ENCODE measurements at regions not wholly inside any gene's neighbourhood (a gene's known extent, or its start where the extent isn't known, plus 50 kb on each side); places are given as distances from the start of the nearest gene placed in this dataset.

DNA sequence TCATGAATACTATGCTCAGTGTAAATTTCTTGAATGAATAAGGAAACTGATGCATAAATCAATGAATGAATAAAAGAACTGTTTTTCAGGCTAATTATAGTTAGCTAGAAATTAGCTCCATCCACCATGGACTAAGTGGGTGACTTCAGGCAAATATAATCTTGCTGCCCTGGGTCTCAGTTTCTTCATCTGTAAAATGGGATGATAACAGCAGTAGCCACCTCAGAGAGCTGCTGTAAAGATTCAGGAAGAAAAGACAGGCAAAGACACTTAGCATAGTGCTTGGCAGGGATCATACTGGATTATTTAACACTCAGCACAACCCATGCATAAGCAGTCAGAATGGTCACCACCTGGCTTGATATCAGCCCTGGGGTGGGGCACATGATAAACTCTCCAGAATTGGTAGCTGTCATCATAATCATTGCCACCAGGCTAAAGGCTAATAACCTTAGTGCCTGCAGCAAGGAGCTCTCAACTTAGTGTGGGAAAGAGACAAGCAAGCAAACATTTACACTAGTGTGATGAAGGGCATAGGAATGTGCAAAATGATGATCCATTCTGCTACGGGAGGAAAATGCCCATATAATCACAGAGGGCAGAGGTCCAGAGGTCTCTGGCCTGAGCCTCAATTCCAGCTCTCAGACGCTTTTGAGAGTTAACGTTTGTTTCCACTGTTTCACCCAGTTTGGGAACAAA is 234.7 kb upstream of the TBX3 start:
- intact Hi-C loops (cut with DNase I; ENCODE audit: low total_unique reads): no loop called here
- Histone ChIP-seq H3K4me3 (no peak overlapping the region), H3K36me3 (no peaks in the 10 kb centered on the region), H3K9me3 (peaks cover 0 to 4% of the 10 kb centered on the region in 2 donors), H3K27me3 (no peaks in the 10 kb centered on the region), H3K27ac (no peak overlapping the region), H3K4me1 (no peaks in the 10 kb centered on the region)
- TF ChIP-seq POLR2AphosphoS5 (IDR thresholded peaks at IDR 0.05): no peak
- TF ChIP-seq, protein P1, sequence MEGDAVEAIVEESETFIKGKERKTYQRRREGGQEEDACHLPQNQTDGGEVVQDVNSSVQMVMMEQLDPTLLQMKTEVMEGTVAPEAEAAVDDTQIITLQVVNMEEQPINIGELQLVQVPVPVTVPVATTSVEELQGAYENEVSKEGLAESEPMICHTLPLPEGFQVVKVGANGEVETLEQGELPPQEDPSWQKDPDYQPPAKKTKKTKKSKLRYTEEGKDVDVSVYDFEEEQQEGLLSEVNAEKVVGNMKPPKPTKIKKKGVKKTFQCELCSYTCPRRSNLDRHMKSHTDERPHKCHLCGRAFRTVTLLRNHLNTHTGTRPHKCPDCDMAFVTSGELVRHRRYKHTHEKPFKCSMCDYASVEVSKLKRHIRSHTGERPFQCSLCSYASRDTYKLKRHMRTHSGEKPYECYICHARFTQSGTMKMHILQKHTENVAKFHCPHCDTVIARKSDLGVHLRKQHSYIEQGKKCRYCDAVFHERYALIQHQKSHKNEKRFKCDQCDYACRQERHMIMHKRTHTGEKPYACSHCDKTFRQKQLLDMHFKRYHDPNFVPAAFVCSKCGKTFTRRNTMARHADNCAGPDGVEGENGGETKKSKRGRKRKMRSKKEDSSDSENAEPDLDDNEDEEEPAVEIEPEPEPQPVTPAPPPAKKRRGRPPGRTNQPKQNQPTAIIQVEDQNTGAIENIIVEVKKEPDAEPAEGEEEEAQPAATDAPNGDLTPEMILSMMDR (IDR thresholded peaks at IDR 0.05): no peak
- TF ChIP-seq POLR2A (IDR thresholded peaks at IDR 0.05): no peak
- no peak for DNase-seq (ENCODE audit: low spot score in 2 of 2)

DNA sequence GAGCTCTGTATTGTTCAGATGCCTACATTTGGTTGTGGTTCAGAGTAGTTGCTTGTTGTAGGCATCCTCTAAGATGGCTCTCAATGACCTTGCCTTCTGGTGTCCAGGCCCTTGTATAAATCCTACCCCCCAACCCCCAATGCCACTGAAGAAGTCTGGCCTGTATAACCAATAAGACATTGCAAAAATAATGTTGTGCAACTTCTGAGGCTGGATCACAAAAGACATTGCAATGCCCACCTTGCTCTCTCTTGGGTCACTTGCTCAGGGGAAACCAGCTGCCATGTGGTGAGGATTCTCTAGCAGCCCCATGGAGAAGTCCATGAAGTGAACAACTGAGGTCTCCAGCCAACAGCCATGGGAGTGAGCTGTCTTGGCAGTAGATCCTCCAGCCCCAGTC is 234.0 kb upstream of the TBX3 start:
- Histone ChIP-seq H3K9me3 (peaks cover 0 to 4% of the 10 kb centered on the region in 2 donors), H3K27ac (no peak overlapping the region), H3K27me3 (no peaks in the 10 kb centered on the region), H3K4me1 (no peaks in the 10 kb centered on the region), H3K4me3 (no peak overlapping the region), H3K36me3 (no peaks in the 10 kb centered on the region)
- no peak for DNase-seq (ENCODE audit: low spot score in 2 of 2)
- TF ChIP-seq, protein P1 (IDR thresholded peaks at IDR 0.05): no peak
- TF ChIP-seq POLR2AphosphoS5 (IDR thresholded peaks at IDR 0.05) (no peak), POLR2A (IDR thresholded peaks at IDR 0.05) (no peak)
- intact Hi-C loops (cut with DNase I; ENCODE audit: low total_unique reads): no loop called here

DNA sequence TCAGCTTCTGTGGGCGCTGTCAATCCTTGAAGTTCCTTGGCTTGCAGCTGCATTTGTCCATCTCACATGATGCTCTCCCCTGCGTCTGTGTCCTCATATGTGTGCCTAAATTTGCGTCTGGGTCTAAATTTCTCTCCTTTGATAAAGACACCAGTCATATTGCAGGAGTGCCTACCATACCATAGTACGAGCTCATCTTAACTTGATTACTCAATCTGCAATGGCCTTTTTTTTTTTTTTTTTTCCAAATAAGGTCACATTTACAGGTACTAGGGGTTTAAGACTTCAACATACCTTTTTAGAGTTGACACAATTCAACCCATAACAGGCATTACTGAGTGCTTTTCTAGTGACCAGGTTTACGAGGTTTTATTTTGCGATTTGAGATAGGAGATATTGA is 233.3 kb upstream of the TBX3 start:
- no peaks in the 10 kb centered on the region for H3K4me1 ChIP-seq
- H3K27me3 ChIP-seq: no peaks in the 10 kb centered on the region
- H3K36me3 ChIP-seq: no peaks in the 10 kb centered on the region
- H3K4me3 ChIP-seq: no peak overlapping the region
- no peak for DNase-seq (ENCODE audit: low spot score in 2 of 2)
- H3K9me3 ChIP-seq: peaks cover 0 to 4% of the 10 kb centered on the region in 2 donors
- H3K27ac ChIP-seq: no peak overlapping the region
- TF ChIP-seq, protein P1 (IDR thresholded peaks at IDR 0.05): no peak
- TF ChIP-seq POLR2AphosphoS5 (IDR thresholded peaks at IDR 0.05): no peak
- TF ChIP-seq POLR2A (IDR thresholded peaks at IDR 0.05): no peak
- intact Hi-C loops (cut with DNase I; ENCODE audit: low total_unique reads): no loop called here

DNA sequence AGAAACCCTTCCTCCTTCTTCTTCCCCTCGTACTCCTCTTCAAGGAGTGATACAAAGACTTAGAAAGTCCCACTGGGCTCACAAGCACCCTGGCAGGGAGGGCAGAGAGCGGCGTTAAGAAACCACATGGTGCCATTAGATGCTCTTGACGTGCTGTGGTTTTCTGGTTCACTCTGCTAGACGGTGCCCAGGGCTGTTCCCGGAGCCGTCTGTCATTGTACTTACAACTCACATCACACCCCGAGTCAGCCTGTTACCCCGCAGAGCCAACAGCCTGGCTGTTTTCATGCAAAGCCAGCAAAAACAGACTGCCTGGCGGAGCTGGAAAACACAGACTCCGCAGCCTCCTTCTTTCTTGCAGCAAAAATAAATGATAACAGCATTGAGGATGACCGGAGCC is 232.6 kb upstream of the TBX3 start:
- Histone ChIP-seq H3K36me3 (no peaks in the 10 kb centered on the region), H3K9me3 (peaks cover 0 to 4% of the 10 kb centered on the region in 2 donors), H3K4me3 (no peak overlapping the region), H3K27ac (no peak overlapping the region), H3K27me3 (no peaks in the 10 kb centered on the region), H3K4me1 (no peaks in the 10 kb centered on the region)
- DNase-seq (ENCODE audit: low spot score in 2 of 2): no peak
- no peak for TF ChIP-seq POLR2A (IDR thresholded peaks at IDR 0.05)
- TF ChIP-seq, protein P1 (IDR thresholded peaks at IDR 0.05): no peak
- no peak for TF ChIP-seq POLR2AphosphoS5 (IDR thresholded peaks at IDR 0.05)
- intact Hi-C loops (cut with DNase I; ENCODE audit: low total_unique reads): no loop called here

DNA sequence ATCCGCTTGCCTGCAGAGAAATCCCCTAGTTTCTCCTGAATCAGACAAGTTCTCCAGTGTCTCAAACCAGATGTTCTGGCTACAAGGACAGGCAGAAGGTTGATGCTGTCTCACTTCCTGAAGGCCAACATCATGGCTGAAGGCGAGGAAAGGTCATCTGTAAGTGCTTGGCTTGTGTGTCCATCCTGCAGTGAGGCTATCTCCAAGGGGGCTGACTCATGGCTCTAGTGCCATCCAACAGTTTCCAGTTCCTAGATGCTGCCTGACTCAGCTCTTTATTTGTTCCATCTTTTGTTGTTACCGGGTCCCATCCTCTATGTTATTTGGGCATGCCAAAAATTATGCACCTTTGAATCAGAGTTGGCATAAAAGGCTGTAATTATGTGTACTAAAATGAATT is 232.1 kb upstream of the TBX3 start:
- H3K36me3 ChIP-seq: no peaks in the 10 kb centered on the region
- H3K27me3 ChIP-seq: no peaks in the 10 kb centered on the region
- intact Hi-C loops (cut with DNase I; ENCODE audit: low total_unique reads): no loop called here
- H3K27ac ChIP-seq: no peak overlapping the region
- no peak for DNase-seq (ENCODE audit: low spot score in 2 of 2)
- no peaks in the 10 kb centered on the region for H3K4me1 ChIP-seq
- H3K4me3 ChIP-seq: no peak overlapping the region
- peaks cover 0 to 4% of the 10 kb centered on the region in 2 donors for H3K9me3 ChIP-seq
- no peak for TF ChIP-seq POLR2A (IDR thresholded peaks at IDR 0.05)
- TF ChIP-seq, protein P1 (IDR thresholded peaks at IDR 0.05): no peak
- TF ChIP-seq POLR2AphosphoS5 (IDR thresholded peaks at IDR 0.05): no peak
